ENCODE measurements at regions not wholly inside any gene's neighbourhood (a gene's known extent, or its start where the extent isn't known, plus 50 kb on each side); places are given as distances from the start of the nearest gene placed in this dataset.

DNA sequence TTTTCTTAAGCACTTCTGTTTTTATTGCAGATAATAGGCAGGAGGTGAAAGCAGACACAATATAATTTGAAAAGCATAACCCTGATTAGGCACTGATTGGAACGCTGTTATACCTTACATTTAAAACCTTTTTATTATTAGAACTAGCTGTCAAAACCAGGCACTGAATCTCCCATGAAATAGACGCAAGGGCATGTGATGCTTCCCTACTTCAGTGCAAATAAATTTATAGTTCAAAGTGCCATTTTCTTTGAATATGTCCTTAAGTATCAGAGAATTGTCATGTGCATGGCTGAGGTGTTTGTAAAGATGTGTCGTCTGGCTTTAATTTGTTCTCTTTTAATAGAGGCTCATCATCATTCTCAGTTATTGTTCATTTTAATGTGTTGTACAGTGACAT, 386.0 kb downstream of the NR2F2 start:
- no peak for DNase-seq (ENCODE audit: extremely low spot score, unreplicated experiment)
- H3K4me3 Mint-ChIP-seq (ENCODE audit: unreplicated experiment), result no peak overlapping the region
- H3K36me3 Mint-ChIP-seq (ENCODE audit: unreplicated experiment), result no peaks in the 10 kb centered on the region
- H3K27me3 Mint-ChIP-seq (ENCODE audit: unreplicated experiment), result no peaks in the 10 kb centered on the region
- H3K27ac Mint-ChIP-seq (ENCODE audit: unreplicated experiment), result no peak overlapping the region
- no peaks in the 10 kb centered on the region for H3K9me3 Mint-ChIP-seq (ENCODE audit: unreplicated experiment)
- no peaks in the 10 kb centered on the region for H3K4me1 Mint-ChIP-seq (ENCODE audit: unreplicated experiment)
- TF ChIP-seq, protein P1, sequence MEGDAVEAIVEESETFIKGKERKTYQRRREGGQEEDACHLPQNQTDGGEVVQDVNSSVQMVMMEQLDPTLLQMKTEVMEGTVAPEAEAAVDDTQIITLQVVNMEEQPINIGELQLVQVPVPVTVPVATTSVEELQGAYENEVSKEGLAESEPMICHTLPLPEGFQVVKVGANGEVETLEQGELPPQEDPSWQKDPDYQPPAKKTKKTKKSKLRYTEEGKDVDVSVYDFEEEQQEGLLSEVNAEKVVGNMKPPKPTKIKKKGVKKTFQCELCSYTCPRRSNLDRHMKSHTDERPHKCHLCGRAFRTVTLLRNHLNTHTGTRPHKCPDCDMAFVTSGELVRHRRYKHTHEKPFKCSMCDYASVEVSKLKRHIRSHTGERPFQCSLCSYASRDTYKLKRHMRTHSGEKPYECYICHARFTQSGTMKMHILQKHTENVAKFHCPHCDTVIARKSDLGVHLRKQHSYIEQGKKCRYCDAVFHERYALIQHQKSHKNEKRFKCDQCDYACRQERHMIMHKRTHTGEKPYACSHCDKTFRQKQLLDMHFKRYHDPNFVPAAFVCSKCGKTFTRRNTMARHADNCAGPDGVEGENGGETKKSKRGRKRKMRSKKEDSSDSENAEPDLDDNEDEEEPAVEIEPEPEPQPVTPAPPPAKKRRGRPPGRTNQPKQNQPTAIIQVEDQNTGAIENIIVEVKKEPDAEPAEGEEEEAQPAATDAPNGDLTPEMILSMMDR (IDR thresholded peaks at IDR 0.05), result no peak

DNA sequence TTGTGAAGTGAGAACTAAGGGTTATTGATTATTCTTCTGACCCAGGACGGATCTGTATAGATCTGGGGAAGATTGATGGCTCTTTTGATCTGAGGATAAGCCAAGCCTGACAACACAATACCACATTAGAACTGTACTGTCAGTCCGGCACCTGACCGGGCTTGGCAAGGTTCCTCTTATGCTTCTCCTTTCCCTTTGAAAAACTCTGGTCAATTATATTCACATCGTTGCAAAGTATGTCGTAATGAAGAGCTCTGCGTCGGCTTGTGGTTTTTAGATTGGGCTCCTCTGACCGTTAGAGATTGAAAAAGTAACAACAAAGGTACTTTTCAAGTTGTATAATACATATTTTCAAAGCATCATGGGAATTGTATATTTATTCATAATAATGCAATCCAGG, 389.8 kb downstream of the NR2F2 start:
- Mint-ChIP-seq H3K4me3 (ENCODE audit: unreplicated experiment) (no peak overlapping the region), H3K36me3 (ENCODE audit: unreplicated experiment) (no peaks in the 10 kb centered on the region), H3K9me3 (ENCODE audit: unreplicated experiment) (no peaks in the 10 kb centered on the region), H3K4me1 (ENCODE audit: unreplicated experiment) (no peaks in the 10 kb centered on the region), H3K27ac (ENCODE audit: unreplicated experiment) (no peak overlapping the region), H3K27me3 (ENCODE audit: unreplicated experiment) (no peaks in the 10 kb centered on the region)
- no peak for DNase-seq (ENCODE audit: extremely low spot score, unreplicated experiment)
- TF ChIP-seq, protein P1 (IDR thresholded peaks at IDR 0.05), result no peak

DNA sequence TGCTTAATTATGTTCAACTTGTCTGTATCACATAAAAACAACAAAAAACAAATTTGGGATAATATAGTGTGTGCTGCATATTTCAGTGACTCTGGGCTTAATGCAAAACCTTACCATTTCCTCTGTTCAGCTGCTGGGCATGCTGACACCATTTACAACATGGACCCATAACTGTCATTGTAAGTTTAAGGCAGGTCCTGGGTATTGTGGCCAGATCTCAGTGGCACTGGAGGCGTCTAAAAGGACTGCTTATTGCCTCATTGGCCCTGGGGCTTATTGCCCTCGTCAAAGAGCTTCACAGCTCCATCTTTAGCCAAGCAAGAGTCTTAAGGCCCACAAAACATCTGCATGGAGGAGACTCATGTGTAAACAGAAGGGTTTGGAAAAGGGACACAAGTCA, 390.2 kb downstream of the NR2F2 start:
- Mint-ChIP-seq H3K27me3 (ENCODE audit: unreplicated experiment) (no peaks in the 10 kb centered on the region), H3K4me3 (ENCODE audit: unreplicated experiment) (no peak overlapping the region), H3K27ac (ENCODE audit: unreplicated experiment) (no peak overlapping the region), H3K9me3 (ENCODE audit: unreplicated experiment) (no peaks in the 10 kb centered on the region), H3K4me1 (ENCODE audit: unreplicated experiment) (no peaks in the 10 kb centered on the region), H3K36me3 (ENCODE audit: unreplicated experiment) (no peaks in the 10 kb centered on the region)
- TF ChIP-seq, protein P1 (IDR thresholded peaks at IDR 0.05), result no peak
- no peak for DNase-seq (ENCODE audit: extremely low spot score, unreplicated experiment)

DNA sequence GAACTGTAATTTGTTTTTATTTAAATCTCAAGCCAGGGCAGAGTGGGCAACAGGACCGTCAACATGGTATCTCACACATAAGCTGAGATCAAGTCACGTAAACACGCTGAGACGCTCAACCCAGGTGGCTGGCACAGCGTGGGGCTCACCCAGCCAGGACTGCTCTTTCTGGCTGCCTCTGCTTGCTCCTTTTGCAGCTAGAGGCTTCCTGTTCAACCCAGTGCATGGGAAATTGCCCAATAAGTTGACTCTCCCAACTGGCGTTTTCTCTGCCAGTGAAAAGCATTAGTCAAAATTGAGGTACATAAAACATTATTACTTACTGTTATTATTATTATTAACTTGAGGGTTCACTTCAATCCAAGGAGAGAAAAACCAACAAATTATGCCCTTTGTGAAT, 398.1 kb downstream of the NR2F2 start:
- Mint-ChIP-seq H3K36me3 (ENCODE audit: unreplicated experiment) (no peaks in the 10 kb centered on the region), H3K4me3 (ENCODE audit: unreplicated experiment) (no peak overlapping the region), H3K27ac (ENCODE audit: unreplicated experiment) (no peak overlapping the region), H3K4me1 (ENCODE audit: unreplicated experiment) (no peaks in the 10 kb centered on the region), H3K9me3 (ENCODE audit: unreplicated experiment) (no peaks in the 10 kb centered on the region), H3K27me3 (ENCODE audit: unreplicated experiment) (no peaks in the 10 kb centered on the region)
- TF ChIP-seq, protein P1 (IDR thresholded peaks at IDR 0.05), result no peak
- no peak for DNase-seq (ENCODE audit: extremely low spot score, unreplicated experiment)

DNA sequence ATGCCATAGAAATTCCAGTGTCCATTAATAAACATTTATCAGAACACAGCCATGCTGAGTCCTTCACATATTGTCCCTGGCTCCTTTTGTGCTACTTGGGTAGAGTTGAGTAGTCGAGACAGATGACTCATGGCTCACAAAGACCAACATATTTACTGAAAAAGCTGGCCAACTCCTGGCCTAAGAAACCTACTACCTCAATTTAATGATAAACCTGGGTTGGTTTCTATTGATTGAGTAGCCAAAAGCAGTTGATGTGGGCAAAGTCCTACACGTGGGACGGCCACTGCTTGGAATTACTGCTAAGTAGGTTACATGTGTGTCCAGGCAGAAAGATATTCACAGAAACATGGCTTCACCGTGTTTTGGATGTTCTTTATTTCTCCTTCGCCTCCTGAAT, 402.2 kb downstream of the NR2F2 start:
- H3K27ac Mint-ChIP-seq (ENCODE audit: unreplicated experiment), result no peak overlapping the region
- no peaks in the 10 kb centered on the region for H3K36me3 Mint-ChIP-seq (ENCODE audit: unreplicated experiment)
- no peak for DNase-seq (ENCODE audit: extremely low spot score, unreplicated experiment)
- TF ChIP-seq, protein P1 (IDR thresholded peaks at IDR 0.05), result no peak
- H3K27me3 Mint-ChIP-seq (ENCODE audit: unreplicated experiment), result no peaks in the 10 kb centered on the region
- no peak overlapping the region for H3K4me3 Mint-ChIP-seq (ENCODE audit: unreplicated experiment)
- no peaks in the 10 kb centered on the region for H3K4me1 Mint-ChIP-seq (ENCODE audit: unreplicated experiment)
- H3K9me3 Mint-ChIP-seq (ENCODE audit: unreplicated experiment), result no peaks in the 10 kb centered on the region

All from osteocyte (in vitro differentiated cells).